WI38 (cell line): ENCODE measurements at regions not wholly inside any gene's neighbourhood (a gene's known extent, or its start where the extent isn't known, plus 50 kb on each side); places are given as distances from the start of the nearest gene placed in this dataset.

Source experiments
- H3K4me3 ChIP-seq: 2 replicates; pipeline ENCODE4 v1.5.1; 2011; ENCODE audit warnings: low read depth, mild to moderate bottlenecking, control low read depth, low read length
- TF ChIP-seq, protein P1 (sequence below): IDR thresholded peaks from 2 replicates; pipeline ENCODE4 v1.5.1; 2012; ENCODE audit warnings: low read depth, mild to moderate bottlenecking, control low read depth, low read length

DNA sequence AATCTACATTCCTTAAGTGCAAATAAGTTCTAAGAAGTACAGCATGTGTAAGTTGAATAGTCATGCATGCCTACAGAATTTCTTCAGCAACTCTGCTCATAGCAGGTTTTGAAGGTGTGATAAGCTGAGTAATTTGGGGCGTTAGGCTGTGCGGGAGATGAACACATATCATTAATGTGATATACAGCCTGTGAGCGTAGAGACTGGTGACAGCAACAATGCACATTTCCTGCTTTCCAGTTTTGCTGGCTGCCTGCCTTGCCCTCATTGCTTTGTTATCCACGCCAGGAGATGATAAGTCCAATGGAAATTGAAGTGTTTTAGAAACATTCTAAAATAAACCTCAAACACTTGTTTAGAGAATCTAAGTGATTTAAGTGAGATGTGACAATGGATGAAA, 1709.4 kb downstream of the ARAP2 start:
- no peak overlapping the region for H3K4me3 ChIP-seq
- TF ChIP-seq, protein P1, sequence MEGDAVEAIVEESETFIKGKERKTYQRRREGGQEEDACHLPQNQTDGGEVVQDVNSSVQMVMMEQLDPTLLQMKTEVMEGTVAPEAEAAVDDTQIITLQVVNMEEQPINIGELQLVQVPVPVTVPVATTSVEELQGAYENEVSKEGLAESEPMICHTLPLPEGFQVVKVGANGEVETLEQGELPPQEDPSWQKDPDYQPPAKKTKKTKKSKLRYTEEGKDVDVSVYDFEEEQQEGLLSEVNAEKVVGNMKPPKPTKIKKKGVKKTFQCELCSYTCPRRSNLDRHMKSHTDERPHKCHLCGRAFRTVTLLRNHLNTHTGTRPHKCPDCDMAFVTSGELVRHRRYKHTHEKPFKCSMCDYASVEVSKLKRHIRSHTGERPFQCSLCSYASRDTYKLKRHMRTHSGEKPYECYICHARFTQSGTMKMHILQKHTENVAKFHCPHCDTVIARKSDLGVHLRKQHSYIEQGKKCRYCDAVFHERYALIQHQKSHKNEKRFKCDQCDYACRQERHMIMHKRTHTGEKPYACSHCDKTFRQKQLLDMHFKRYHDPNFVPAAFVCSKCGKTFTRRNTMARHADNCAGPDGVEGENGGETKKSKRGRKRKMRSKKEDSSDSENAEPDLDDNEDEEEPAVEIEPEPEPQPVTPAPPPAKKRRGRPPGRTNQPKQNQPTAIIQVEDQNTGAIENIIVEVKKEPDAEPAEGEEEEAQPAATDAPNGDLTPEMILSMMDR: no peak

- TF ChIP-seq, protein P1: no peak
Observed at GRCh38 chr4:34566091-34566490, 1678.2 kb downstream of the ARAP2 start.

DNA sequence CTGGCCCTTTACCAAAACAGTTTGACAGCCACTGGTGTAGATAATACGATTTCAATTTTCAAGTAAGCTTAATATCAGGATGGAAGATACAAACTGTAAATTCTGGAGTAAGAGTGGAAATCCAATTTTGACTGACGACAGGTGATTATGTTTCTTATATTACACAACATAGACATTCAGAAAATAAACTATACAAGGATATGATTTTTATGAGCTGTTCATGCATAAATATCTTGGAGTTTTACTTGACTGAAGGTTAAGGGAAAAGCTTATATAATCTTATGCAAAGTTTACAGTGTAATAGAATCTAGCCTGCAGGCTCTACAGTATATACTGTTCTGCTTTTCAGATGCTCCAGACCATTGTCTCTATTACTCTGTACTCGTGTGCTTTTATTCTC, 1672.3 kb downstream of the ARAP2 start:
- H3K4me3 ChIP-seq: no peak overlapping the region
- TF ChIP-seq, protein P1: no peak

More at GRCh38 chr4:34566091-34566490, 1678.2 kb downstream of the ARAP2 start:
- no peak overlapping the region for H3K4me3 ChIP-seq

GRCh38 chr4:34615315-34615714, 1629.0 kb downstream of the ARAP2 start:
- no peak overlapping the region for H3K4me3 ChIP-seq
- TF ChIP-seq, protein P1: no peak

DNA sequence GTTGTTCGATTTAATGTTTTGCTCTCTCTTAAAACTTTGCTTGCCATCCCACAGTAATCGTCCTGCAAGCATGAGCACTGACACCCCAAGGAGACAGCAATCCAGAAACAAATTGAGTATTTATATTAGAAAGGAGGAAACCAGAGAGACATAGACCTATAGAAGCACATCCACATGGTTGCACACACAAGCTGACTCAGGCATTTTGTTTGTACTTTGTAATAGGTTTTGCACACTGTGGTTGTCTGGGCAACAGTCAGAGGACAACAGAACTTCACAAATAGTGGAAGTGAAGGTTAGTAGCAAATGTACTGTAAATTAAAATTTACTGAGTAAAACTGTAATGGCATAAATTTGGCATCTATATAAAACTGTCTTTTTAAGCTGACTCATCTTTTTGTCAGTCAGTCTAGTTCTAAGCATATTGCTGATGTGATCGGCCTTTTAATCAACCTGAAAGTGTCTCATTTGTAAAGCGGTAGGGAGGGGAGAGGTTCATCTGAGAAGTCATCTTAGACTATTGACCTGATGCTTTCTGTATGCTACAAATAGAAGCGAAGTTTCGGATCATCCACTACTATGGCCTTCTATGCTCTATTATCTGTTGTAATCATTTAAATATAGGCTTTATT, 1624.7 kb downstream of the ARAP2 start:
- TF ChIP-seq, protein P1: no peak
- no peak overlapping the region for H3K4me3 ChIP-seq

- H3K4me3 ChIP-seq: no peak overlapping the region
Observed at GRCh38 chr4:34628471-34628870, 1615.8 kb downstream of the ARAP2 start.

DNA sequence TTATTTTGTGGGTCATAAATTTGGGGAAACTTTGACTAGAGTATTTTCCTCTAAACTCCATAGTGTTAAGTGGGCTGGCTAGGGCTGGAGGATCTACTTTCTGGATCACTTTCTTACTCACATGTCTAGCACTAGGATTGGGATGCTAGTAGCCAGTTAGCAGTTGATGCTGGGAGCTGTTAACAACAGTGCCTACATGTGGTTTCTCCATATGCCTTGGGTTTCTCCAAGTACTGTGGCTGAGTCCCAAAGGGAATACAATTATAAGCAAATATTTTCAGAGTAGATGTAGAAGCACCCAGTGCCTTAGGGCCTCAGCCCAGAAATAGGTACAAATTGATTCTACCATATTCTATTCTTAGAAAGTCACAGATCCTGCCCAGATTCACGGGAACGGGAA, 1614.9 kb downstream of the ARAP2 start:
- TF ChIP-seq, protein P1: no peak
- H3K4me3 ChIP-seq: no peak overlapping the region

More at GRCh38 chr4:34628471-34628870, 1615.8 kb downstream of the ARAP2 start:
- TF ChIP-seq, protein P1: no peak
